ENCODE measurements at regions not wholly inside any gene's neighbourhood (a gene's known extent, or its start where the extent isn't known, plus 50 kb on each side); places are given as distances from the start of the nearest gene placed in this dataset.
"Not testable (repeated sequence)": the region's sequence is repeated elsewhere in the genome, so short reads cannot be mapped to it uniquely, and the experiment has no call there.

DNA sequence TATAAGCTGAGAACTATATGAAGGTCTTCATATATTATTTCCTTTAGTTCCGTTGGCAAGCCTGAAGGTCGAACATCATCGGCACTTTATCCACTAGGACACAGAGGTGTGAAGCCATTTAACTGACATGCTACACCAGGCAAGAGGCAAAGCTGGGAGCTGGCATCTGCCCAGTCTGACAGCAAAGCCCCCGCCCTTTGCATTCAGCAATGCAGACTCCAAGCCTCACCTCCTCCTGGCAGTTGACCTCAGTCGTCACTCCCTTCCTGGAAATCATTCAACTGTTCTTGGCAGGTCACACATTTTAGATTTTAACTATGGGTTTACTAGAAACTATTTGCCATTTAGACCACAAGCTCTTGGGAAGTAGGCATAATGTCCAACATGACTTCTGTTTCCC lies 135.8 kb upstream of the FRG1 start:
- DNase-seq (ENCODE audit: low read depth): no peak
- H3K4me3 ChIP-seq (ENCODE audit: low read depth, low read length): no peak overlapping the region
- TF ChIP-seq, protein P1, sequence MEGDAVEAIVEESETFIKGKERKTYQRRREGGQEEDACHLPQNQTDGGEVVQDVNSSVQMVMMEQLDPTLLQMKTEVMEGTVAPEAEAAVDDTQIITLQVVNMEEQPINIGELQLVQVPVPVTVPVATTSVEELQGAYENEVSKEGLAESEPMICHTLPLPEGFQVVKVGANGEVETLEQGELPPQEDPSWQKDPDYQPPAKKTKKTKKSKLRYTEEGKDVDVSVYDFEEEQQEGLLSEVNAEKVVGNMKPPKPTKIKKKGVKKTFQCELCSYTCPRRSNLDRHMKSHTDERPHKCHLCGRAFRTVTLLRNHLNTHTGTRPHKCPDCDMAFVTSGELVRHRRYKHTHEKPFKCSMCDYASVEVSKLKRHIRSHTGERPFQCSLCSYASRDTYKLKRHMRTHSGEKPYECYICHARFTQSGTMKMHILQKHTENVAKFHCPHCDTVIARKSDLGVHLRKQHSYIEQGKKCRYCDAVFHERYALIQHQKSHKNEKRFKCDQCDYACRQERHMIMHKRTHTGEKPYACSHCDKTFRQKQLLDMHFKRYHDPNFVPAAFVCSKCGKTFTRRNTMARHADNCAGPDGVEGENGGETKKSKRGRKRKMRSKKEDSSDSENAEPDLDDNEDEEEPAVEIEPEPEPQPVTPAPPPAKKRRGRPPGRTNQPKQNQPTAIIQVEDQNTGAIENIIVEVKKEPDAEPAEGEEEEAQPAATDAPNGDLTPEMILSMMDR (IDR thresholded peaks at IDR 0.05; ENCODE audit: insufficient read depth, low read depth, low read length): no peak

DNA sequence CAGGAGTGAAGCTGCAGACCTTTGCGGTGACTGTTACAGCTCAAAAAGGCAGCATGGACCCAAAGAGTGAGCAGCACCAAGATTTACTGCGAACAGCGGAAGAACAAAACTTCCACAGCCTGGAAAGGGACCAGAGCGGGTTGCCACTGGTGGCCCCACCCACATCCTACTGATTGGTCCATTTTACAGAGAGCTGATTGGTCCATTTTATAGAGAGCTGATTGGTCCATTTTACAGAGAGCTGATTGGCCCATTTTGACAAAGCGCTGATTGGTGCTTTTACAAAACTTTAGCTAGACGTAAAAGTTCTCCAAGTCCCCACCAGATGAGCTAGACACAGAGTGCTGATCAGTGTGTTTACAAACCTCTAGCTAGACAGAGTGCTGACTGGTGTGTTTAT lies 134.2 kb upstream of the FRG1 start:
- no peak overlapping the region for H3K4me3 ChIP-seq (ENCODE audit: low read depth, low read length)
- TF ChIP-seq, protein P1 (IDR thresholded peaks at IDR 0.05; ENCODE audit: insufficient read depth, low read depth, low read length): no peak
- no peak for DNase-seq (ENCODE audit: low read depth)

DNA sequence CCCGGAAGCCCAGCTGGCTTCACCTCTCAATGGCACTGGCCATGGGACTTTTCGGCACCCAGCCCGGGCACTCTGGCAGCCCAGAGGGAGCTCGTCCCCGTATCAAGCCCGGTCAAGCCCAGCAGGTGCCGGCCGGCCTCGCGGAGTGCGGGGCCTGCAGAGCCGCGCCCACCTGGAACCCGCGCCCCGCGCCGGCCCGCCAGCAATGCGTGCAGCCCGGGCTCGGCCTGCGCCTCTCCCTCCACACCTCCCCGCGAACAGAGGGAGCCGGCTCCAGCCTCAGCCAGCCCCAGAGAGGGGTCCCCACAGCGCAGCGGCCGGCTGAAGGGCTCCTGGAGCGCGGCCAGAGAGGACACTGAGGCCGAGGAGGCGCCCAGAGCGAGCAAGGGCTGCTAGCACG lies 133.6 kb upstream of the FRG1 start:
- TF ChIP-seq, protein P1 (IDR thresholded peaks at IDR 0.05; ENCODE audit: insufficient read depth, low read depth, low read length): no peak
- H3K4me3 ChIP-seq (ENCODE audit: low read depth, low read length): no peak overlapping the region
- no peak for DNase-seq (ENCODE audit: low read depth)

DNA sequence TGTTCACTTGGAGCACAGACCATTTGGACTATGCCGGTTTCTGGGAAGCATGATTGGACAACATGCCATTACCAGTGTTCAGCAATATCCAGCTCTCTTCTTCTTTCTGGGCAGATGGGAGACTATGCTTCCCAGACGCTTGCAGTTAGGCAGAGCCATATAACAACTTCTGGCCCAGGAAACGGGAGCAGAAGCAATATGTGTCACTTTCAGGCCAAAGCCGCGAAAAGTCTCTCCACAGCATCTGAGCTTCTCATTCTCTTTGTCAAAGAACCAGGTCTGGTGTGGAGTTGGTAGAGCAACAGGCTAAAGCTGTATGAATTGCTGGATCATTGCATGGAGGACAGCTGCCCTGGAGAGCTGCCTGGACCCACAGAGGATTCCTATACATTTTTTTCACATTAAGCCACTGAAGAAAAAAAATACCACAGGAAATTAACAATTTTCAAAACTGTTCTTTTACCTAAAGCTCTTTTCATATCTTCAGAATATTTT lies 131.4 kb upstream of the FRG1 start:
- DNase-seq (ENCODE audit: low read depth): no peak
- H3K4me3 ChIP-seq (ENCODE audit: low read depth, low read length): no peak overlapping the region
- TF ChIP-seq, protein P1 (IDR thresholded peaks at IDR 0.05; ENCODE audit: insufficient read depth, low read depth, low read length): no peak

DNA sequence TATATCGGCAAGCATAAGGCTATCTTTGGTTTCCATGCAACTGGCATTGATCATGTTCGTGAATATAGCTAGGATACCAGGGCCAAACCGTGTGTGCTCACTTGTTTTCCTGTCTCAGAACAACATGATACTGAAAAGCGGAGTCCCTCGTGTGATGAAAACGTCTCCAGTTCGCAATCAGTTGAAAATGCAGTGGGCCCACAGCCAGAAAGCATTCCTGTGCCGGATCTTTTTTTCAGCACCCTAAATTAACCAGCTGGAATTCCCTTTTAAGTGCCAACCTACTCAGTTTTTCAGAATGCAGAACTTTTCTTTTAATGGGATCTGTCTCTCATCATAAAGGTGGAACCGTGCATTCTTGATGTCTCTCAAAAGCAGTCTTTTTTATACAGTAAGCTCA lies 130.8 kb upstream of the FRG1 start:
- H3K4me3 ChIP-seq (ENCODE audit: low read depth, low read length): no peak overlapping the region
- TF ChIP-seq, protein P1 (IDR thresholded peaks at IDR 0.05; ENCODE audit: insufficient read depth, low read depth, low read length): no peak
- no peak for DNase-seq (ENCODE audit: low read depth)

DNA sequence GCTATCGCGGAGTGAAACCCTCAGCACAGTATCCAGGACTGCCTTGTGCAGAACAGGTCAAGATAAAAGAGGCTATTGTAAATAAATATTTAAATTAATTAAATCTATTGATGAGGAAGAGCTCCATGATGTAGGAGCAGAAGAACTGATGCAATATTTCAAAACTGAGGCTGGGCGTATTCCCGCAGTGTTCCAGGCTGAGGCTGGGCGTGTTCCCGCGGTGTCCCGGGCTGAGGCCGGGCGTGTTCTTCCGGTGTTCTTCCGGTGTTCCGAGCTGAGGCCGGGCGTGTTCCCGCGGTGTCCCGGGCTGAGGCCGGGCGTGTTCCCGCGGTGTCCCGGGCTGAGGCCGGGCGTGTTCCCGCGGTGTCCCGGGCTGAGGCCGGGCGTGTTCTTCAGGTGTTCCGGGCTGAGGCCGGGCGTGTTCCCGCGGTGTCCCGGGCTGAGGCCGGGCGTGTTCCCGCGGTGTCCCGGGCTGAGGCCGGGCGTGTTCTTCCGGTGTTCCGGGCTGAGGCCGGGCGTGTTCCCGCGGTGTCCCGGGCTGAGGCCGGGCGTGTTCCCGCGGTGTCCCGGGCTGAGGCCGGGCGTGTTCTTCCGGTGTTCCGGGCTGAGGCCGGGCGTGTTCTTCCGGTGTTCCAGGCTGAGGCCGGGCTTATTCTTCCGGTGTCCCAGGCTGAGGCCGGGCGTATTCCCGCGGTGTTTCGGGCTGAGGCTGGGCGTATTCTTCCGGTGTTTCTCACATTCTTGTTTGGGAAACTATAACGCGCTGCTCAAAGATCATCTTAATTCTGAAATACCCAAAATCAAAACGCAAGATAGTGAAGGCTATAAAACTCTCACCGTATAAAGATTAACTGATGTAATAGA lies 130.1 kb upstream of the FRG1 start:
- peak overlapping the region; percentile 43 for H3K4me3 ChIP-seq (ENCODE audit: low read depth, low read length)
- not testable (repeated sequence) for DNase-seq (ENCODE audit: low read depth)

DNA sequence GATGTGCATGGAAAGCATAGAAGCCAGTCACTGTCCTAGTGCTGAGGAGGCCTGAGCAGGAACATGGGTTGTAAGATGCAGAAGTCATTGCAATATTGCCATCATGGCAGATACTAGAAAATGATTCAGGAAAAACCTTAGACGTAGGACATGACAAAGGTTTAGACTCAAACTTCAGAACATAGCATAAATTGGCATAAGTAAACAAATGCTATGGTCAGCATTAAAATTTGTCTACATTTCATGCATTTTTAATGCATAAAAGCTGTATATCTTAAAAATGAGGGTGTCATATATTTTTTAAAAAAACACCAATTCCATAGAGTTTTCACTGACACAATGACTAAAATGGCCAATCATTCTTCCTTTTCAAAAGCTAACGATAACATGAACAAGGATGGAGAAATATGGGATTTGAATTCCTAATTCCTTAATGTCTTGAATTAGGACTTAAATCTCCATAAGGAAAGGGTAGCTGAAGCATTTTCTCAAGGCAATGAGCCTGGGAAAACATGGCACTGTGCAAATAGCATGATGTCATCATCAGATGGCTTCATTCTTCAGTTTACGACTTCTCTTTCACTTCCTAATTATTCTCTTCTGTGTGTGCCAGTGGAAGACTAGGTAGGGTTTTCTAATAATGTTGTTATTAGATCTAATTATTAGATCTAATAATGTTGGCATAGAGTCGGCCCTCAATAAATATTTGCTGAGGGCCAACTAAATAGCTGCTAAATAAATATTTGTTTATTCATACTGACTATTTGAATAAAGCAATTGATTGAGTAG lies 125.1 kb upstream of the FRG1 start:
- H3K4me3 ChIP-seq (ENCODE audit: low read depth, low read length): no peak overlapping the region
- TF ChIP-seq, protein P1 (IDR thresholded peaks at IDR 0.05; ENCODE audit: insufficient read depth, low read depth, low read length): no peak
- DNase-seq (ENCODE audit: low read depth): no peak
